CD4-positive, alpha-beta T cell treated with Interferon gamma for 1 hour (primary cell): ENCODE measurements at regions not wholly inside any gene's neighbourhood (a gene's known extent, or its start where the extent isn't known, plus 50 kb on each side); places are given as distances from the start of the nearest gene placed in this dataset.
"Not testable (repeated sequence)": the region's sequence is repeated elsewhere in the genome, so short reads cannot be mapped to it uniquely, and the experiment has no call there.

Experiments
- DNase-seq: peaks from one replicate; pipeline ENCODE4 v3.0.0-alpha.2; 2020

DNA sequence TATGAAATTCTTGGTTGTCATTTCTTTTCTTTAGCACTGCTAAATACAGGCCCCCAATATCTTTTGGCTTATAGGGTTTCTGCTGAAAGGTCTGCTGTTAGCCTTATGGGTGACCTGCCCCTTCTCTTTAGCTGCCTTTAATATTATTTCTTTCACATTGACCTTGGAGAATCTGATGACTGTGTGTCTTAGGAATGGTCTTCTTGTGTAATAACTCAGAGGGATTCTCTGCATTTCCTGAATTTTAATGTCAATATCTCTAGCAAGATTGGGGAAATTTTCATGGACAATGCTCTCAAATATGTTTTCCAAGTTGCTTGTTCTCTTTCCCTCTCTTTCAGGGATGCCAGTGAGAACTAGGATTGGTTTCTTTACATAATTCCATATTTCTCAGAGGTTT lies 292.4 kb downstream of the SLC7A11 start:
- DNase-seq = no peak

DNA sequence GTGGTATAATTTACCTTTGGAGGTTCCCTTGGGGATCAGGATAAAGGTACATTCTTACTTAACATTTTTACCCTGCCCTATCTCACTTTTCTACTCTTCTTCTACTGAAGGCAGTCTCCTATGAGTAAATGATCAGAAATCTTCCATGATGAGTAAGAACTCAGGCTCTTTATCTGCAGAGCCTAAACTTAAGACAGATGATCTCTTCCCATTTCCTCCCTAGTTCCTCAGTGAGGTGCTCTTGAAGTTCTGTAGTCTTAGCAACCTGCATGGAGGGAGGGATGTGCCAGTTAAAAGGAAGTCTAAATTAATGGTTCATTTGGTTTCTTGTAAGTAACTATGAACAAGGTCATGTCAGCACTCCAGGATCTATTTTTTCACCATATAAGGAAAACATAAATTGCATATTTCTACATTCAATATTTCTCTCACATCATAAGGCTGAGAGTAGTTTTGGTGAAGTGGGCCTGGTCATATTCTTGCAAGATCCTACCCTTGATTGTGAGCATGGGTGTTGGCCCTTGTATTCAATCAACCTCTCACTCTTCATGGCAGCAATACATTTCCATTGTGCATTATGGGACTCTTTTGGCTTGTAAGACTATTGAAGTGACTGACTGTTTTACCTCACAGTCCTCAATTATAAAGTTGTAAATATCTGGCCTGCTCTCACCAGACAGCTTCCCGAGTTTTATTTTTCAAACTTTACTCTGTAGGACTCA lies 295.5 kb downstream of the SLC7A11 start:
- no peak for DNase-seq

DNA sequence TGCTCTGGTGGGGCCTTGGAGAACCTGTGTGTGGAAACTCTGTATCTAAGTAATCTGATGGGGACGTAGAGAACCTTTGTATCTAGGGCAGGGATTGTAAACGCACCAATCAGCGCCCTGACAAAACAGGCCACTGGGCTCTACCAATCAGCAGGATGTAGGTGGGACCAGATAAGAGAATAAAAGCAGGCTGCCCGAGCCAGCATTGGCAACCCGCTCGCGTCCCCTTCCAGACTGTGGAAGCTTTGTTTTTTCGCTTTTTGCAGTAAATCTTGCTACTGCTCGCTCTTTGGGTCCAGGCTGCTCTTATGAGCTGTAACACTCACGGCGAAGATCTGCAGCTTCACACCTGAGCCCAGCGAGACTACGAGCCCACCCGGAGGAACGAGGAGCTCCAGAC lies 299.3 kb downstream of the SLC7A11 start:
- not testable (repeated sequence) for DNase-seq

DNA sequence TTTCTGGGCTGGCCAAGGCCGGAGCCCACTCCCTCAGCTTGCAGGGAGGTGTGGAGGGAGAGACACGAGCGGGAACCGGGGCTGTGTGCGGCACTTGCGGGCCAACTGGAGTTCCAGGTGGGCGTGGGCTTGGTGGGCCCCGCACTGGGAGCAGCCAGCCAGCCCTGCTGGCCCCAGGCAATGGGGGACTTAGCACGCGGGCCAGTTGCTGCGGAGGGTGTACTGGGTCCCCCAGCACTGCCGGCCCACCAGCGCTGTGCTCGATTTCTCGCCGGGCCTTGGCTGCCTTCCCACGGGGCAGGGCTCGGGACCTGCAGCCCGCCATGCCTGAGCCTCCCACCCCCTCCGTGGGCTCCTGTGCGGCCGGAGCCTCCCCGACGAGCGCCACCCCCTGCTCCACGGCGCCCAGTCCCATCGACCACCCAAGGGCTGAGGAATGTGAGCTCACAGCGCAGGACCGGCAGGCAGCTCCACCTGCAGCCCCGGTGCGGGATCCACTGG lies 300.1 kb downstream of the SLC7A11 start:
- DNase-seq = not testable (repeated sequence)

DNA sequence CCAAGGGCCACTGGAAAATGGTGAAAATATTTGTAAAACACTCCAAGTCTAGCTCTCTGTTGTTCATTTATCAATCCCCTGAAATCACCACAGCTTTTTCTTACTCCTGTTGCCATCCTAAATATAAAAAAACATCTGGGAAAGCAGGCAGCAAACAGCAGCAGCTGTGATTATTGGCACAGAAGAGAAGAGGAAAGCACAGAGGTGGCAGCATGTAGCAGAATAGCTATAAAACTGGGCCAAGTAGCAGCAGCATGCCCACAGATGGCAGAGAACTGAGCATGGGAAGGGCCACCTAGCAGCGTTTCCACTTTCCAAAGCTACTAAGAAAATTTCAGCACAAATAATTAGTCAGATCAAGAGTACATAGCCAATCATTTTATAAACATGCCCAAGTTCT lies 307.2 kb downstream of the SLC7A11 start:
- no peak for DNase-seq

DNA sequence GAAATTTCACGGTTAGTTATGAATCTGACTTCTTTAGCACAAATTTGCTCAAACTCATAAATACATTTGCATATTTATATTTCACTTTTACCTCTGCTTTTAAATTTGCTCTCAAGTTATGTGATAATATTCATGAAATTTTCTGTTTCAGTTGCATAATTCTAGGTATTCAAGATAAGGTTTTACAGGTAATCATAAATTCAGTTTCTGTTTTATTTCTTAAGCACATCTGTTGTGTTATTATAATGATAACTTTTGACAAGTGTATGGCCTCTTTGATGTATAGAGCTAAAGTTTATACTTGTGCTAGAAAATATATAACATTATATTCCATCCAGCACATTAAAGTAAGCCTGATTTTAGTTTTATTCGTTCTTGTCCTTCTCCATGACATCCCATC lies 308.1 kb downstream of the SLC7A11 start:
- no peak for DNase-seq

DNA sequence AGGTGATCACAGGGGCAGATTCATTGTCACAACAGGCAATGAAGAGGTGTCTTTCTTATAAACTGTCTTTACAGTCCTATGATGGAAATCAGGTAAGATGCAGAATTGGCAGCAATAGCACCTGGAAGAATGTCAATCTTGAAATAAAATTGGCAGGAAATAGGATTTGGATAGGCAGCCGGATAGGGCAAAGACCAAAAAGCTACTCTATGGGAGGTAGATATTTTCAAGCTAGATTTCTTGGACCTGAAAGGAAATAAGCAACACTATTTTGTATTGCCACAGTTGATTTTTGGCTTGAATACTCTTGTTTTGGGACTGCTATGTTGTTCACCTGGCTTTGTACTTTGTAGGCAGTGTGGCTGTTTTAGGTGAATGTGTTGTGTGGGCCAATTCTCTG lies 314.2 kb downstream of the SLC7A11 start:
- DNase-seq = no peak

DNA sequence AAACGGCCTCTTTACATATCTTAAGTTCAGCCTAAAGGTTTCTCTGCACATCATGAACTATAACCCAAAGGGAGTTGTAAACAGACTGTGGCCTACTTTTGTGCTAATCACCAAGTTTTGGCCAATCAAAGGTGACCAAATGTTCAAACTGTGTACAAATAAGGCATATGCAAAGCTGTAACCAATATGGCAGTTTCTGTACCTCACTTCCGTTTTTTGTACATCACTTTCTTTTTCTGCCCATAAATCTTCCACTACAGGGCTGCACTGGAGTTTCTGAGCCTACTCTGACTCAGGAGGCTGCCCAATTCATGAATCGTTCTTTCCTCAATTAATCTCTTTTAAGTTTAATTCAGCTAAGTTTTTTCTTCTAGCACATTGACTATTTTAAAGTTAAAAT lies 318.7 kb downstream of the SLC7A11 start:
- no peak for DNase-seq

DNA sequence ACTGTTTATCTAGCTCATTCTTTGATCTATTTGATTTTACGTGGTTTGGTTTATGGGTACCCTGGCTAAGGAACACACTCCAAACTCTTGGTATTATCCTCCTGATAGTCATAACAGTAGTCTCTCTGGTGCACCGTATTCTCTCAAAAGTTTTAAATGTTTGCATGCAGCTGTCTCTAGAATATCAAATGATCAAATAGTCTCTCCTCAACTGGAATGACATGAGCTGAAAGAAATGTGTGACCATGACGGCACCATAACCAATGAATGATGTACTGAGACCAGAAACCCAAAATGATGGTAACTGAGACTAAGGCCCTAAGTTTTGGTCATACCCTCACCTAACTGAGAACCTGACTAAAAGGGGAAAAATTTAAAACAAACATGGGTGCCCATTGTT lies 319.4 kb downstream of the SLC7A11 start:
- DNase-seq = no peak

DNA sequence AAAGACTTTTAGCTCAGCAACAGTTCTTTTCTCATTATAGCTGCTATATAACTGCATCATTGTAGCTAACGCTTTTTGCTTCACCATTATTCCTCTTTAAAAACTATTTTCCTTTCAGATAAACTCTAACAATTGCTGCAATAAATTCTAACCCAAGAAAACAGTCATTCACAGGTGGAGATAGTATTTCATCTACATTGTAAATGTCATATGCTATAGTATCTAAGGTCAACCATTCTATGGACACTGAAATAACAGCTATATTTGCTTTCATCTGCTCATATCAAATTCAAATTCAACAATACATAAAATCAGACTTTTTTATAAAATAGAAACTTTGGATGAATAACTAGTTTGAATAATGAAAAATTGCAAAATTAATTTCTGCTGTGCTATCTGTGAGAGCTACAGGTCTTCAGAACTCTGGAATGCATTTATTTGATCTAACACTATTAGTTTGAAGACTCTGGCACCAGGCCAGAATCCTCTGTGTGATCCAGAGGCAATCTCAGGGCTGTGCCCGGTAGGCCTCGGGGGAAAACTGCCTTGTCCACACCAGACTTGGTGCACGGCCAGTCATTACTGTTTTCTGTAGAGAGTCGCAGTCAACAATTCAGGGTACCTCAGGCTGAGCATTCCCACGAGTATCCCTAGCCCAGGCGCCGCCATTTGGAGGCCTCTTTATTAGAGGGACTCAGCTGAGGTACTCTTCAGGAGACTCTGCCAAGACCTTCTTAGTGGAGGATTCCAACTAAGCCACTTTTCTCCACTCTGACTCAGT lies 332.4 kb downstream of the SLC7A11 start:
- no peak for DNase-seq

DNA sequence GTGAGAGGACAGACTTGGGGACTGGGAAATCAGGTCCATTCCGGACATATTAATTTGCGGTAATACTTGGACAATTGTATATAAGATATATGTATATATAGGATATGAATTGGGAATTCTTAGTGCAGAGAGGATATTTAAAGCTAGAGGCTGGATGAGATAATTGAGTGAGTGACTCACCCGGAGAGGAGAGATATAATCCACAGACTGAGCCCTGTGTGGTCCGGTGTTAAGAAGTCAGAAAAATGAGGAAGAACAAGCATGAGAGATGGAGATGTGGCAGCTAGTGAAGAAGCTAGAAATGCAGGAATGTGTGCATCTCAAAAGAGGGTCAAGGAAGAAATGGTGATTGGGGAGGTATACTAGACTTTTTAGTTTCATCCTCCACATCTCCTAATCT lies 336.2 kb downstream of the SLC7A11 start:
- no peak for DNase-seq

DNA sequence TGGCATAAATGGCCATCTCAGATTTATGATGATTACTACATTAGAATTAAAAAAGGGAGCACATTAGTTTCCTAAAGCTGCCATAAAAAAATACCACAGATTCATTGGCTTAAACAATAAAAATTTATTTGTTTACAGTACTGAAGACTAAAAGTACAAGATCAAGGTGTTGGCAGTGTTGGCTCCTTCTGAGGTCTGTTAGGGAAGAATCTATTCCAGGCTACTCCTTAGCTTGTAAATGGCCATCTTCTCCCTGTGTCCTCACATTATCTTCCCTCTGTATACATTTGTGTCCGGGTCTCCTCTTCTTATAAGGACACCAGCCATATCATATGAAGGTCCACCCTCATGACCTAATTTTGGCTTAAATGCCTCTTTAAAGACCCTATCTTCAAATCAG lies 341.0 kb downstream of the SLC7A11 start:
- no peak for DNase-seq

DNA sequence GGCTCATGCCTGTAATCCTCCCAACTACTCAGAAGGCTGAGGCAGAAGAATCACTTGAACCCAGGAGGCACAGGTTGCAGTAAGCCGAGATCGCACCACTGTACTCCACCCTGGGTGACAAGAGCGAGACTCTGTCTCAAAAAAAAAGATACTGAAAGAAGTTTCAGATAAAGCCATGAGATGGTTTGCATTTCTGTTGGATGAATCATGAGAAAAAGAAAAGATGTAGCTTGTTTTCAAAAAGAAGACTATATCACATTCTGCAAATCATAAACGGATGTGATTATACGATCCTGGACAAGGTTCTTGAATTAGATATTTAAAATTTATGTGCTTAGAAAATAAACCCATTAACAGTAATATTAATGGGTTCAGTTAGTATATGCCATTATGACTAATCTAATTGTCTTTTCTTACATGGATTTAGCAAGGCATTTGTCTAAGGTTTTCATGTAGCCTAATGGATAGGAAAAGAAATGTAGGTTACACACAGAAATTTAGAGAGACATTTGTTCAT lies 345.9 kb downstream of the SLC7A11 start:
- DNase-seq = no peak

DNA sequence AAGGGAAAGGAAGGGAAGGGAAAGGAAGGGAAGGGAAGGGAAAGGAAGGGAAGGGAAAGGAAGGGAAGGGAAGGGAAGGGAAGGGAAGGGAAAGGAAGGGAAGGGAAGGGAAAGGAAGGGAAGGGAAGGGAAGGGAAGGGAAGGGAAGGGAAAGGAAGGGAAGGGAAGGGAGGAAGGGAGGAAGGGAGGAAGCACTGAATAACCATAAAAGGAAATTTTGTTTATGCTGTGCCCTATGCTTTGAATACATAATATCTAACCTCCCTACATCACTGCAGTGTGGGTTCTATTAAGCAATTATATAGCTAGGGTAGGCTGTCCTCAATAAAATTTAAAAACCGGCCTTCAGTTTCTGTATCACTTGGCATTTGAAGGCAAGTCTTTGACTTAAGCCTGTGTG lies 346.6 kb downstream of the SLC7A11 start:
- not testable (repeated sequence) for DNase-seq

DNA sequence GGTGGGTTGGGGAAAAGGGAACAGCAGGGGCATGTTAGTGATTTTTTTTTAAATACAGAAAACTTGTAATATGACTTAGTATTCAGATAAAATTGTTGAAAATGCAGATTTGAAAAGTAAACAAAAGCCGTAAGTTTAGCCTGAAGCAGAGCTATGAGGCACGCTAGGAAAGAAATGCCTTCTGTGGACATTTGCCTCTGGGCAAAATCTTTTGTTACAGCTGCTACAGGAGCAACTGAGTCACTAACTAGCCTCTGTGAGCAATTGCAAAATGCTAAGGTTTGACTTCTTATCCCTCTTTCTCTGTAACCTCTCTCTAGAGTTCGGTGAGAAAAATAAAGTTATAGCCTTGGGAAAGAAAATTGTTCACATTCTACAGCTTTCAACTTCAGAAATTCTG lies 350.0 kb downstream of the SLC7A11 start:
- no peak for DNase-seq

DNA sequence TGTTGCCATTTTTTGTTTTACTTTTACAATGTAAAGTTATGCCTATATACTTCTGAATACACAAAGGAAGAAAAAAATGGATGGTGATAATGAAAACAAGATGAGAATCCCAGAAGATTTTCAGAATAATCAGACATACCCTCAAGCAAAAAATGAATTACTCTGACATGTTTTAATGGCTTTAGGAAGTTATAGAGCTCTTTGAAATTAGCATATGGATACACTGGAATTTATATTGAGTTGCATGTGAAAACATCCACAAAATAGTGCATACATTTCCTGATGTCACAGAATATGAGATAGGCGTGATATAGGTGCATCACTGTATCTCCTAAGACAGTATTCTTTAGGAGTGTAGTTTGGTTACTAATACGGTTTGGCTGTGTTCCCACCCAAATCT lies 351.3 kb downstream of the SLC7A11 start:
- DNase-seq = no peak

DNA sequence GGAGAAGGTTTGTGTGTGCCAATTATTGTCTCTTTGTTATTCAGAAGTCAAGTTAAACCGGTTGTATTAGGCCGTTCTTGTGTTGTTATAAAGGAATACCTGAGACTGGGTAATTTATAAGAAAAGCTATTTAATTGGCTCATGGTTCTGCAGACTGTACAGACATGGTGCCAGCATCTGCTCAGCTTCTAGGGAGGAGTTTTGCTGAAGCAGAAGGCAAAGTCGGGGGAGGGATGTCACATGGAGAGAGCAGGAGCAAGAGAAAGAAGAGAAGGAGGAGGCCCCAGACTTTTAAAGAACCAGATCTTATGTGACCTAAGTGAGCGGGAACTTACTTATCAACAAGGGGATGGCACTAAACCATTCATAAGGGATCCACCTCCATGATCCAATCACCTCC lies 349.3 kb upstream of the PCDH18 start:
- DNase-seq = no peak

DNA sequence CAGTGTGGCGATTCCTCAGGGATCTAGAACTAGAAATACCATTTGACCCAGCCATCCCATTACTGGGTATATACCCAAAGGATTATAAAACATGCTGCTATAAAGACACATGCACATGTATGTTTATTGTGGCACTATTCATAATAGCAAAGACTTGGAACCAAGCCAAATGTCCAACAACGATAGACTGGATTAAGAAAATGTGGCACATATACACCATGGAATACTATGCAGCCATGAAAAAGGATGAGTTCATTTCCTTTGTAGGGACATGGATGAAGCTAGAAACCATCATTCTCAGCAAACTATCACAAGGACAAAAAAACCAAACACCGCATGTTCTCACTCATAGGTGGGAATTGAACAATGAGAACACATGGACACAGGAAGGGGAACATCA lies 335.8 kb upstream of the PCDH18 start:
- DNase-seq = not testable (repeated sequence)

DNA sequence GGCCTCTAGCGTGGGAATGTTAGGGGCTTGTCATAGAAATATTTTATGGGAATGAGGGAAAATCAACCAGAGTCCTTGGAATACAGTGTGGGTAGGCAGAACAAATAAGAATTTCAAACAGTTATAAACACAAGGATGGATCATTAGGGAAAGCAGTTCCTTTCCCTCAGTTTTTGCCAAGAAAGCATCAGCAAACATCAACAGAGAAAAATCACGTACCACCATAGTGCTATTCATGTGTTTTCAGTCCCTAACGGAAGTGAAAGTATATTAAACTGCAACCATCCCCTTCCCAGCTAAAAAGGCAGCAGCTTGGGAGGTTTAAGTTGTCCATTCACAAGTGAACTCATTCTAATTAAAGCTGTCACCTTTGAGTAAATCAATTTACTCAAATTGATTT lies 334.4 kb upstream of the PCDH18 start:
- DNase-seq = no peak

DNA sequence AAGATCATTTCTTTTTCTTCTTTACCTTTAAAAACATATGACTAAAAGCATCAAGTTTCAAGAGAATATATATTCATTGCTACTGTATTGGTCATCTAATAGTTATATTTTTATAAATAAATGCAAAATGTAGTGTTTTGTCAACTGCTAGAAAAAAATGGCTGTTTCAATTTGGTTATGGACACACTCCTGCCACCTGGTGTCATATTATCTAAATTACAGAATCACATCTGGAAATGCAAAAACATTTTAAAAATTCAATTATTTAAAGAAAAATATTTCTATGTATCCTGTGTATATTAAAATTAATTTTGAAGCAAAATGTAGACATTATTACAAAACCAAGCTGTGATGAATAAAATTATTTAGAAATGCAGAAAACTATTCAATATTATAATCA lies 329.4 kb upstream of the PCDH18 start:
- DNase-seq = no peak

DNA sequence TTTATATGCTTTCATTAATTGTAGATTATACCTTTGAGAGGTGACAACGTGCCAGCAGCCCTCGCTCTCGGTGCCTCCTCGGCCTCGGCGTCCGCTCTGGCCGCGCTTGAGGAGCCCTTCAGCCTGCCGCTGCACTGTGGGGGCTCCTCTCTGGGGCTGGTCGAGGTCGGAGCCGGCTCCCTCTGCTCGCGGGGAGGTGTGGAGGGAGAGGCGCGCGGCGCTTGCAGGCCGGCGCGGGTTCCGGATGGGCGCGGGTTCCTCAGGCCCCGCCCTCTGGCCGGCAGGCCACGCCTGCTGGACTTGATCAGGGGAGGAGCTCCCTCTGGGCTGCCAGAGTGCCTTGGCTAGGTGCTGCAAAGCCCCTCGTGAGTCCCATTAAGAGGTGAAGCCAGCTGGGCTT lies 321.1 kb upstream of the PCDH18 start:
- DNase-seq = no peak

DNA sequence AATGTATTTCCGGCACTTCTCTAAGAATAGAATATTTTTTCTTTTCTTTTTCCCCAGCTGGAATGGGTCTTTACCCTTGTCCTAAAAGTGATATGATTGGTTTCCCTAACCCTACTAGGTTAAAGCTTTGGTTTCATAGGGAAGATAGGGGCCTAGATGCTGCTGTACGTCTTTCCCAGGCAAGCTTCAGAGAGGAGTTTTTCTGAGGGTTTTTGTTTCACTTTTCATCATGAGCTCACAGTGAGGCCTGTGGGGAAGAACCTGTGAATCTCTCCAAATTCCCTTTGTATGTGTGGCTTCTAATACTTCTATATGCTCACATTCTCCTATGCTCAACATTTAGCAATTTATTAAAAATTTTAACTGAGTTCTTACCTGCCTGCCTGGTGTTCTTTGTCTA lies 320.0 kb upstream of the PCDH18 start:
- DNase-seq = no peak

DNA sequence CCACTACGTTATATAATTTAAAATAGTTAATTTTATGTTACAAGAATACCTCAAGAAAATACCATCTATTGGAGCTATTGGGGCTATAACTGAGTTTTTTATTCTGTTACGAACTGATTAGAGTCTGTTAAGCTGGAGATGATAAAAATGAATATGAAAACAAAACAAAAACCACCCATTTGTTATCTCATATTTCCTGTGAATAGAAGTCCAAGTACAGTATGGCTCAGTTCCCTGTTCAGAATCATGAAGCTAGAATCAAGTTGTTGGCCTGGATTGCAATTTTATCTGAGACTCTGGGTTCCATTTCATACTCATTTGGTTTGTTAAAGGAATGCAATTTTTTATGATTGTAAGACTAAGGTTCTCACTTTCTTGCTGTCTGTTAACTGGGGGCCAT lies 319.1 kb upstream of the PCDH18 start:
- no peak for DNase-seq

DNA sequence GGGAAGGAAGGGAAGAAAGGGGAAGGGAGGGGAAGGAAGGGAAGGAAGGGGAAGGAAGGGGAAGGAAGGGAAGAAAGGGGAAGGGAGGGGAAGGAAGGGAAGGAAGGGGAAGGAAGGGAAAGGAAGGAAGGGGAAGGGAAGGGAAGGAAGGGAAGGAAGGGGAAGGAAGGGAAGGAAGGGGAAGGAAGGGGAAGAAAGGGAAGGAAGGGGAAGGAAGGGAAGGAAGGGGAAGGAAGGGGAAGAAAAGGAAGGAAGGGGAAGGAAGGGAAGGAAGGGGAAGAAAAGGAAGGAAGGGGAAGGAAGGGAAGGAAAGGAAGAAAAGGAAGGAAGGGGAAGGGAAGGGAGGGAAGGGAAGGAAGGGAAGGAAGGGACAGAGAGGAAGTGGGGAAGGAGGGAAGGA lies 295.7 kb upstream of the PCDH18 start:
- not testable (repeated sequence) for DNase-seq
